HG03060 (cell line): ENCODE measurements at regions not wholly inside any gene's neighbourhood (a gene's known extent, or its start where the extent isn't known, plus 50 kb on each side); places are given as distances from the start of the nearest gene placed in this dataset.

Experiments
- ATAC-seq: cut with Tn5 transposase; IDR thresholded peaks from one replicate; pipeline ENCODE4 v1.9.1; 2021; ENCODE audit warnings: low read depth, moderate number of reproducible peaks; ENCODE audit not compliant: unreplicated experiment

DNA sequence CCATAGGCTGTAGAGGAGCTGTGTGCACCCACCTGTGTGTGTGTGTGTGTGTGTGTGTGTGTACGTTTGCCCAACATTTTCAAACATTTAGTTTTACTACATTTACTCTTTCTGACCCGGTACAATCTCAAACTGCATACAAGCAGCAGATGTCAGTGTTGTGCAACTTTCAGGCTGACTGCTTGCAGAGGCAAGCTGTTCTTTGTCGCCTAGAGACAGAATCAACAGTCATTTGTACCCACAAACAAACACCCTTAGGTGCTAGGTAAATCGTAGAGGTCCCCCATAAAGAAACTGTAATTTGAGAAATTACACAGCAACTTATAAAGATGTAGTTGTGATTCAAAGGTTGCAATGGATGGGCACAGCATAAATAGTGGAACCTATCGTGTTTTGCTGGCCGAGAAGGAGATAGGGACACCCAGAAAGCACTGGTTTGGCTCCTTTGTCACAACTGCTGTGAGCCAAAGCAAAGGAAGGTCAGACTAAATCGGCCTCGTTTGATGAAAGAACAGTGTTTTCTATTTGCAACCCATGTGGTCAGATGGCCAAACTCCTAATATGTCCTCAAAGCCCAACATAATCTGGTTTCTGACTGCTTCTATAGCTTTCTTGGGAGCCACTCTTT lies 478.4 kb downstream of the TOX3 start:
- no peak for ATAC-seq

GRCh38 chr16:52066962-52067361 lies 480.0 kb downstream of the TOX3 start:
- no peak for ATAC-seq

DNA sequence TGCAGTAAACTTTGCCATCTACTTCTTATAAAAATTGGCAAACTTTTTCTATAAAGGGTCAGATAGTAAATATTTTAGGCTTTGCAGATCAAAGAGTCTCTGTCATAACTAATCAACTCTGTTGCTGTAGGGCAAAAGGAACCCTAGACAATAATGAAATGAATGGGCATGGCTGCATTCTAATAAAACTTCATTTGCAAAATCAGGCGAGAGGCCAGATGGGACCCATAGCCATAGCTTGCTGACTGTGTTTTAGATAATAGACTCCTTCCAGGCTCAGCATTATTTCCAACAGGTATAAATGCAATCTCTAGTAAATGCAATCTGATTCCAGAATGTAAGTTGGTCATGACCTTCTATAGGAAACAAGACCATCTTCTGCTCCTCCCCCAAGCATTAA lies 490.7 kb downstream of the TOX3 start:
- ATAC-seq: no peak

DNA sequence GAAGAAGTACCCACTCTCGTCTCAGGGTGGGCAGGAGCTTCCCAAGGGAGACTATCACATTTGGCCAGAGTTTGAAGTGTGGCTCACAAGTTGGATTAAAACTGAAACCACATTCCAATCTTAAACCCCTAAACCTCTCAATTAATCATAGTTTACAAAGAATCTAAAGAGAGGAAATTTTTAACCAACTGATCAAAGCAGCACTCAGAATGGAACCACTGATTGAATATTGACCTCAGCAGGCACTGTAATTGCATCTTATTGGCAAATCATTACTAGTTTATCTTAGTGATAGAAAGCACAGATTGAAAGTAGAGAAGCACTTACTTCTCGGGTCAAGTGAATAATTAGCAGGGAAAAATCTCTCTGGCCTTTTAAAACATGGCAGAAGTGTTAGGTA lies 491.6 kb downstream of the TOX3 start:
- no peak for ATAC-seq

DNA sequence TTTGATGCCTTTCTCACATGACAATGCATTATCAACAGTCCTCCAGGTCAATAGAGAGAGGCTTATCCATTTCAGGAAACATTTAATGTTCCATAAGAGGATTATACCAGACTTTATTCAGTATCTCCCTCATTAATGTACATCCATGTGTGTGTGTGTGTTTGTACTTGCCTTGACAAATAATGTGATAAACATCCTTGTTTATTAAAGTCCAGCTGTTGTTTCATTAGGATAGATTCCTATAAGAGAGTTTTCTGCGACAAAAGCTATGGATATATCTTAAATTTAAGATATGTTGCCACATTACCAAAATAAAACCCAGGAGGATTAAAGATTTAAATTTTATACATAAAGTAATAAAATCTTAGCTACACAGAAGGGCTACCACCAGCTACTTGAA lies 492.6 kb downstream of the TOX3 start:
- no peak for ATAC-seq

- ATAC-seq: no peak
Observed at GRCh38 chr16:52052818-52053217, 494.1 kb downstream of the TOX3 start.

GRCh38 chr16:52051414-52052172 lies 495.4 kb downstream of the TOX3 start:
- ATAC-seq: no peak

- no peak for ATAC-seq
Observed at GRCh38 chr16:52050418-52050817, 496.5 kb downstream of the TOX3 start.

- ATAC-seq: no peak
Observed at GRCh38 chr16:52035436-52035835, 511.5 kb downstream of the TOX3 start.

DNA sequence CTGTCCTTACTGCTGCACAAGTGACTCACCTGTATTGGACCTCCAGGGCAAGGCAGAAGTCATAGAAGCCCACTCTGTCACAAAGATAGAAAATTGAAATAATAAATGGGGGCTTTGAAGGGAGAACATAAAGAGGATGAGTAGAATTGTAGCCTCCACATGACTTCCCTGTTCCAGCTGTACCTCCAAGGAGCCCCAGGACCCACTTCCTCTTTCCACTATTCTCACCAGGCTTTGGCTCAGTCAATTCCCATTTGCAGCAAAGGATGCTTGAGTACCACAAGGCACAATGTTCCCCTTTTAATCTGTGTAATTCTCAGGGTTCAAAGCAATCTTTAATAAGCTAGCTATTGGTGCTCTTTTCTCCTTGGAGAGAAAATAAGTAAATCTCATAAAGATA lies 512.1 kb downstream of the TOX3 start:
- no peak for ATAC-seq

GRCh38 chr16:52033992-52034391 lies 513.0 kb downstream of the TOX3 start:
- ATAC-seq: no peak

DNA sequence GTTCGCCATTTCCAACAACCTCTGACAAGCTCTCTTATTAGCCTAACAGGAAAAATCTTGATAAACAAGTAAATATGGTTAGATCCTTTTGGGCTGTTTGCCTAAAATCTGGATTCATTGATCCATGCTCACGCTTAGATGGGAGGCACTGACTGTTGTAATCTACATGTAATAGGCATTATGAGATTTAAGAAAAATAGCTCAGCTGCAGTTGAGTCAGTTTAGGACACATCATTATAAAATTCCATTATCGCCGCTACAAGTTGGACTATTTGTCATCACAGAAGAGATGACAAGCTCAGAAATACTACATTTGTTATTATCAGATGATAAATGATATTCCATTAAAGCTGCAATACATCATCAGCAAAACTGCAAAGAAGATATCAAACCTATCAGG lies 524.0 kb downstream of the TOX3 start:
- ATAC-seq: no peak

DNA sequence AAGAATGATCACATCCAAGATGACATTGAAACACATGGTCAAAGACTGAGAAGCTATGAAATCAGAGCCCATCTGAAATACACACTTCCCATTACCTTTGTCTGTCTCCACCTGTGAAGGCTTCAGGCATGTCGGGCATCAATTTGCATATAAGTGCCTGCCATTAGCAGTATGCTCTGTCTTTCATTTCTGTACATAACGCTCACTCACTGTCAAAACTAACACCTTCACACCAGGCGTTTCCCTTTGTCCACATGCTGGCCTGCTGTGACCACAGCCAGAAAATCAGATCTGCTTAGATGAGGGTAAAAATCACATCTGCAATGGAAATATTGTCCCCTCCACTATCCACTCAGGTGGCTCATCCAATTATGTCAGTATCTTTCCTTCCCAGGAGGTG lies 524.8 kb downstream of the TOX3 start:
- no peak for ATAC-seq

DNA sequence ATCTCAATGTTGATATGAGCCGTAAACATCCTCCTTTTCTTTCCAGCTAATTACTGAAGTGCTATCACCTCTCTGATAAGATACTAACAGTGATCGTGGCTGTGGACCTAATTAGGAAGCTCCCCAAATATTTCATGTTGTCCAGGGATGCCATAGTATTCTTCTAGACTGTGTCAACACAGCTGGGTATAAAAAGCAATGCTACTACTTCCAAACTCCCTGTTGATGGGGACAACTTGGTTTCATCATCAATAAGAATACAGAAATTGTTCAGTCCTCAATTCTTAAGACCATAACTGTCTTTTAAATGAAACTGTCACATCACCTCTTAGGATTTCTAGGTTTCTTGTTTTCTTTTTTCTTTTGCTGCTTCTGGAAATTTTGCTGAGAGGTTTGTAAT lies 530.6 kb downstream of the TOX3 start:
- ATAC-seq: no peak

DNA sequence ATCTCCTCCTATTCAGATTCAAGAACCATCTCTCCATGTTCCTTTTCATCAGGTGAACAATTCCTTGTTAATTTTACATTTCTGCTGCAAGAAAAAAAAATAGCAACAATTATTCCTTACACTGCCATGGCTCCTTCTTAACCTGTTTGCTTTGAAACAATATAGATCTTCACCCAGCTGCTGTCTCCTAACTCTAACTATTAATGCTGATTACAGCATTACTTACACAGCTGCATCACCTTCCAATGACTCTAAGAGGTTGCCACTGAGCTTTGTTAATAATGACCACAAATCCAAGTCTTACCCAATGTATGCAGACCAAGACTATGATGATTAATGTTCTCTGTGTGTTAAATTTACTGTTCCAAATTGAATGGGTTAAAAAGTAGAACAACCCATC lies 541.4 kb downstream of the TOX3 start:
- no peak for ATAC-seq

GRCh38 chr16:52004343-52004742 lies 542.6 kb downstream of the TOX3 start:
- ATAC-seq: no peak

DNA sequence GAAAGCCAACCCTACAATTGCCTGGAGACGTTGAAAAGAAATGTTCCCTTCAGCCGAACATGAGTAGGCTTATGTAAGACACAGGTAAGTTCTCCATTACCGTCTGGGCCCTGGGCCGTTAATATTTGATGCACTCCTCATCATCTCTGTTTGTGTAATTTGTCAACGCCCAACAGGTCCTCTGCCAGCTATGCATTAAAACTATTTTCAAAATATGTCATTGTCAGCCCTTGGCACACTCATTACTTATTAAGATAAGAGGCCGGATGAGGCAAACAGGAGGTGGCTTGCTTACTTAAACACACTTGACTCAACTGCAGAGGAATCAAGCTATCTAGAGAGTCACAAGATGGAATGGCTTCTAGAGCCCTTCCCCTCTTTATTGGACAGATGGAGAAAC lies 544.9 kb downstream of the TOX3 start:
- no peak for ATAC-seq

DNA sequence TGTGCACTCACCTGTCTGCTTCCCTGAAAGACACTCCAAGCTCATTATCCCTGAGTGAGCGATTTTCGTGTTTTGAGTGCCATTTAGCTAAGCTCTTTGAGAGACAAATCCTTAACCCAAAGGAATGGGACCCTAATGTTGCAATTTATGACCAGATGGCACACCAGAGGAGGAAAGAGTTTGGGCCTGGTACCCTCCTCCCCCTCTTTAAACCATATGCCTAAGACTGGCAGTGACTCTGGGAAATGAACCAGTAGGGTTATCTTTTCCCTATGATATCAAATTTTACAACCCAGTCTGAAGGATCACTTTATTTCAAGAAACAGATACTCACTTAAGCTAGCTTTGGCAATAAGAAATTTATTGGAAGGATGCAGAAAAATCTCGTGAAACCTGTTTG lies 550.4 kb downstream of the TOX3 start:
- no peak for ATAC-seq

- ATAC-seq: no peak
Observed at GRCh38 chr16:51994597-51994996, 552.3 kb downstream of the TOX3 start.

DNA sequence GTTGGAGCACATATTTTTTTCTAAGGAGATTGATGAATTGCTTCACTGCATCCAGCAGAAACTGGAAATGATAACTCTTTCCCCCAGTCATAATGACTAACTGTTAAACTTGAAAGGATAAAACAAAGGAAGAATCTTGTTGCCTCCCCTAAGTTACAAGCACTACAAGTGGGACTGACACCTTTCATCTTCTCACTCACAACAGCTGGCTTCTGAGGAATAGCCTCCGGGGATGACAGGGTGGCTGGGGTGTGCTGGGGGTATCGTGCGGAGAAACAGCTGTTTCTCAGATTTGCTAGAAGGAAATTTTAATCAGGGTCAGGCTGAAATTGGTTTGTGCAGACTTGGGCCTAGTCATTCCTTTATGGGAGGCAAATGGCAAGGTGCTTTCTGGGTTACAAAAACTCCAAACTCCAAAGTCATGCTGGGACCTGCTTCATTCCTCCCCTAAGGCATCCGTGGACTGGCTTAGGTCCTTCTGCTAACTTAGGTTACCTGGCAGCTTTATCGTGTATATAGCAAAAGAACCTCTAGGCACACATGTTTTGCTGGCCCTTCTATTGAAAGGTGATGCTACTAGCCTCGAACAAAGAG lies 557.2 kb downstream of the TOX3 start:
- no peak for ATAC-seq

GRCh38 chr16:51988977-51989376 lies 558.0 kb downstream of the TOX3 start:
- no peak for ATAC-seq

DNA sequence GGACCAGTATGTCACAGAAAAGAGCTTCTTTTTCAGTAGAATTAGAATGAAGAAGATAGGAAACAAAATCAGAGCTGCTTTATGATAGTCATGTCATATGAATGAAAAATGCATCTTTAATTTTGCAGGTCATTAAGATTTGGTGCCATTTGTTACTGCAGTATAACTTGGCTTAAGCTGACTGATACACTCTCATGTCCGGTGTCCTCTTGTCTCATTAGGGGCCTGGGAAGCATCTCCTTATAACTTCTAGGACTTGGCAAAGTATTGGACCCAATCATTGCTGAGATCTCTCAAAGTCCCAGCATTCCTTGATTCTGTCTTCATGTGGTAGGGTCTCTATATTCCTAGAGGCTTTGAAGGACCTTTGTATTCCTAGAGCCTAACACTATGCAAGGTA lies 559.4 kb downstream of the TOX3 start:
- no peak for ATAC-seq
